ENCODE measurements at regions not wholly inside any gene's neighbourhood (a gene's known extent, or its start where the extent isn't known, plus 50 kb on each side); places are given as distances from the start of the nearest gene placed in this dataset.
"Not testable (repeated sequence)": the region's sequence is repeated elsewhere in the genome, so short reads cannot be mapped to it uniquely, and the experiment has no call there.

GRCh38 chr7:142478479-142479220 lies 220.8 kb upstream of the PRSS58 start:
- TF ChIP-seq POLR2A (IDR thresholded peaks at IDR 0.05) = no peak
- TF ChIP-seq POLR2AphosphoS5 (IDR thresholded peaks at IDR 0.05) = peak in 1 of 2 donors; percentile 27
- peak; percentile 35 to 71 (median 45) for TF ChIP-seq CTCF (IDR thresholded peaks at IDR 0.05)
- TF ChIP-seq EP300 (IDR thresholded peaks at IDR 0.05) = no peak
- H3K4me1 ChIP-seq = peaks cover 0 to 22% (median 16%) of the 10 kb centered on the region in 4 donors
- H3K27me3 ChIP-seq = no peaks in the 10 kb centered on the region
- H3K27ac ChIP-seq = no peak overlapping the region
- H3K4me3 ChIP-seq = no peak overlapping the region
- WGBS, 2 donors = 27 to 31% methylated on average over 9 of the region's 9 CpGs
- peak in 1 of 2 donors; percentile 57 for DNase-seq
- peak; percentile 45 to 81 for ATAC-seq (ENCODE audit: low FRiP score in 2 of 2)
- H3K9me3 ChIP-seq = no peaks in the 10 kb centered on the region
- H3K36me3 ChIP-seq = no peaks in the 10 kb centered on the region

- H3K9me3 ChIP-seq; H3K4me3 ChIP-seq; H3K27ac ChIP-seq; DNase-seq; ATAC-seq (ENCODE audit: low FRiP score in 2 of 2); H3K36me3 ChIP-seq; H3K27me3 ChIP-seq: not testable (repeated sequence)
- WGBS, 2 donors = 57 to 73% methylated on average over 5 of the region's 5 CpGs
- peaks cover 0 to 18% (median 13%) of the 10 kb centered on the region in 4 donors for H3K4me1 ChIP-seq
These were observed 219.9 kb upstream of the PRSS58 start for GRCh38 chr7:142477801-142478200.

- H3K4me3 ChIP-seq = no peak overlapping the region
- no peaks in the 10 kb centered on the region for H3K27me3 ChIP-seq
- no peak overlapping the region for H3K27ac ChIP-seq
- DNase-seq (no peak), ATAC-seq (ENCODE audit: low FRiP score in 2 of 2) (no peak)
- WGBS, 2 donors = 57 to 67% methylated on average over 3 of the region's 3 CpGs
- peaks cover 0 to 11% (median 7%) of the 10 kb centered on the region in 4 donors for H3K4me1 ChIP-seq
- no peaks in the 10 kb centered on the region for H3K9me3 ChIP-seq
- TF ChIP-seq EP300 (IDR thresholded peaks at IDR 0.05) (no peak), POLR2AphosphoS5 (IDR thresholded peaks at IDR 0.05) (no peak), CTCF (IDR thresholded peaks at IDR 0.05) (no peak), POLR2A (IDR thresholded peaks at IDR 0.05) (no peak)
- no peaks in the 10 kb centered on the region for H3K36me3 ChIP-seq
These were observed 219.3 kb upstream of the PRSS58 start for GRCh38 chr7:142477079-142477651.

GRCh38 chr7:142476077-142476476 lies 218.2 kb upstream of the PRSS58 start:
- no peak overlapping the region for H3K4me3 ChIP-seq
- no peaks in the 10 kb centered on the region for H3K36me3 ChIP-seq
- peaks cover 0 to 7% (median 5%) of the 10 kb centered on the region in 4 donors for H3K4me1 ChIP-seq
- no peak for ATAC-seq (ENCODE audit: low FRiP score in 2 of 2)
- H3K9me3 ChIP-seq = no peaks in the 10 kb centered on the region
- H3K27me3 ChIP-seq = no peaks in the 10 kb centered on the region
- no peak for TF ChIP-seq POLR2A (IDR thresholded peaks at IDR 0.05)
- TF ChIP-seq CTCF (IDR thresholded peaks at IDR 0.05) = no peak
- no peak for TF ChIP-seq EP300 (IDR thresholded peaks at IDR 0.05)
- TF ChIP-seq POLR2AphosphoS5 (IDR thresholded peaks at IDR 0.05) = no peak
- no peak for DNase-seq
- WGBS, 2 donors = 86 to 90% methylated on average over 2 of the region's 2 CpGs
- H3K27ac ChIP-seq = no peak overlapping the region

- TF ChIP-seq CTCF (IDR thresholded peaks at IDR 0.05) (no peak), EP300 (IDR thresholded peaks at IDR 0.05) (no peak), POLR2AphosphoS5 (IDR thresholded peaks at IDR 0.05) (no peak), POLR2A (IDR thresholded peaks at IDR 0.05) (no peak)
- Histone ChIP-seq H3K27ac (no peak overlapping the region), H3K36me3 (no peaks in the 10 kb centered on the region), H3K4me3 (no peak overlapping the region), H3K27me3 (no peaks in the 10 kb centered on the region), H3K4me1 (peaks cover 0 to 4% (median 0%) of the 10 kb centered on the region in 4 donors), H3K9me3 (no peaks in the 10 kb centered on the region)
- 21 to 33% methylated on average over 1 of the region's 1 CpG for WGBS, 2 donors
- no peak for DNase-seq
- no peak for ATAC-seq (ENCODE audit: low FRiP score in 2 of 2)
These were observed 214.0 kb upstream of the PRSS58 start for GRCh38 chr7:142471820-142472219.

Measured in upper lobe of left lung (tissue), 6 donors.